ENCODE measurements at regions not wholly inside any gene's neighbourhood (a gene's known extent, or its start where the extent isn't known, plus 50 kb on each side); places are given as distances from the start of the nearest gene placed in this dataset.

DNA sequence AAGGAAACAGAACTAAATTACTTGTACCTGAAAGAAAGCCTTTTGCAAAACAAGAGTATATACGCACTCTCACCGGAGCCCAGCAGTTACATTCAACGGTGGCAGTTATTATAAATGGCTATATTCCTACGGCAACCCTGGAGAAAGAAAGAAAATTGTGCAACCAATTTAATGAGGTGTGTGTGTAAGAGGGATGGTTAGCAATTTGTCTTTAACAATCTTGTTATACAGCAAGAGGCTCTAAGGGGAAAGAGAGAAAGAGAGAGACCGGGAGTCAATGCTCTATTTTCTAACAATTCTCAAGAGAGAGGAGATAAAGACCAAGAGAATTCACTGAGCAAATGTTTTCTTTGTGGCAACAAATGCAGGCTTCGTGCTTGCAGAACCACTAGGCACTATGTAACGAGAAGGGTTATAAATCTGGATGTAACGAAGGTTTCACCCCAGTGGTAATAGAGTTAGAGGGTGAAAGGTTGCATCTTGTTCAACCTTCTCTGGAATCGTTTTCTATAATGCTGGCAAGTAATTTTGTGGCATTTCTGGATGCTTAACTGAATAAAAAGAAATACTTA is 359.1 kb upstream of the SPRED2 start:
- 51% methylated on average over 4 of the region's 9 CpGs for WGBS (ENCODE audit: insufficient coverage)
- Histone ChIP-seq H3K9me3 (replicated peaks; ENCODE audit: control insufficient read depth, low read depth, low read length) (no peaks in the 10 kb centered on the region), H3K36me3 (ENCODE audit: control insufficient read depth, insufficient read depth, low read length) (no peaks in the 10 kb centered on the region), H3K27ac (ENCODE audit: low read length) (no peak overlapping the region), H3K4me3 (ENCODE audit: low read length) (no peak overlapping the region), H3K27me3 (ENCODE audit: control insufficient read depth, insufficient read depth, low read length) (no peaks in the 10 kb centered on the region), H3K4me1 (ENCODE audit: control insufficient read depth, insufficient read depth, low read length) (no peaks in the 10 kb centered on the region)
- no peak for DNase-seq

- H3K27ac ChIP-seq (ENCODE audit: low read length) = no peak overlapping the region
- H3K9me3 ChIP-seq (replicated peaks; ENCODE audit: control insufficient read depth, low read depth, low read length) = no peaks in the 10 kb centered on the region
- no CpG with 5 or more reads among the region's 2 CpGs for WGBS (ENCODE audit: insufficient coverage)
Observed at GRCh38 chr2:65790676-65790935, 358.2 kb upstream of the SPRED2 start.

GRCh38 chr2:65789923-65790675 is 357.7 kb upstream of the SPRED2 start:
- no peaks in the 10 kb centered on the region for H3K36me3 ChIP-seq (ENCODE audit: control insufficient read depth, insufficient read depth, low read length)
- DNase-seq = no peak
- 87% methylated on average over 24 of the region's 30 CpGs for WGBS (ENCODE audit: insufficient coverage)
- no peak overlapping the region for H3K4me3 ChIP-seq (ENCODE audit: low read length)
- no peaks in the 10 kb centered on the region for H3K27me3 ChIP-seq (ENCODE audit: control insufficient read depth, insufficient read depth, low read length)
- no peak overlapping the region for H3K27ac ChIP-seq (ENCODE audit: low read length)
- H3K9me3 ChIP-seq (replicated peaks; ENCODE audit: control insufficient read depth, low read depth, low read length) = no peaks in the 10 kb centered on the region
- H3K4me1 ChIP-seq (ENCODE audit: control insufficient read depth, insufficient read depth, low read length) = no peaks in the 10 kb centered on the region

More at GRCh38 chr2:65790676-65790935, 358.2 kb upstream of the SPRED2 start:
- DNase-seq = no peak
- Histone ChIP-seq H3K36me3 (ENCODE audit: control insufficient read depth, insufficient read depth, low read length) (no peaks in the 10 kb centered on the region), H3K4me1 (ENCODE audit: control insufficient read depth, insufficient read depth, low read length) (no peaks in the 10 kb centered on the region), H3K4me3 (ENCODE audit: low read length) (no peak overlapping the region), H3K27me3 (ENCODE audit: control insufficient read depth, insufficient read depth, low read length) (no peaks in the 10 kb centered on the region)

DNA sequence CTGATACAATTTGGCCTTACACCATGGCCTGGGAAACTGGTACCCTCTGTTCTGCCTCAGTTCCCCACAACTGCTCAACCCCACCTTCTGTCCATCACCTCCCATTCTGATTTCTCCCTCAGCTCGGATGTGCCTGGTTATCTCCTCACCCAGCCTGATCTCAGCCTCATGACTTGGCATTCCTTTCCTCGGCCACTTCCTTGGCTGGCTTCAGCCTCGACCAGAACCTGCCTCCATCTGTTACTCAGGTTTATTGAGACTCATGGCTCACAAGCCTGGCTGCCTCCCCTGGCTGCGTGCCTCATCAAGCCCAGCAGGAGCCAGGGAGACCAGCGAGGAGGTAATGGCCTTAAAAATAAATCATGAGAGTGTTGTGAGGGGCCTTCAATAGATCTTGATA is 356.2 kb upstream of the SPRED2 start:
- no peak for DNase-seq
- H3K27me3 ChIP-seq (ENCODE audit: control insufficient read depth, insufficient read depth, low read length) = no peaks in the 10 kb centered on the region
- H3K4me1 ChIP-seq (ENCODE audit: control insufficient read depth, insufficient read depth, low read length) = no peaks in the 10 kb centered on the region
- H3K9me3 ChIP-seq (replicated peaks; ENCODE audit: control insufficient read depth, low read depth, low read length) = no peaks in the 10 kb centered on the region
- WGBS (ENCODE audit: insufficient coverage) = 76% methylated on average over 4 of the region's 5 CpGs
- no peak overlapping the region for H3K4me3 ChIP-seq (ENCODE audit: low read length)
- no peaks in the 10 kb centered on the region for H3K36me3 ChIP-seq (ENCODE audit: control insufficient read depth, insufficient read depth, low read length)
- no peak overlapping the region for H3K27ac ChIP-seq (ENCODE audit: low read length)

- no CpG with 5 or more reads among the region's 1 CpG for WGBS (ENCODE audit: insufficient coverage)
- H3K36me3 ChIP-seq (ENCODE audit: control insufficient read depth, insufficient read depth, low read length) = no peaks in the 10 kb centered on the region
Observed at GRCh38 chr2:65786765-65787164, 354.4 kb upstream of the SPRED2 start.

DNA sequence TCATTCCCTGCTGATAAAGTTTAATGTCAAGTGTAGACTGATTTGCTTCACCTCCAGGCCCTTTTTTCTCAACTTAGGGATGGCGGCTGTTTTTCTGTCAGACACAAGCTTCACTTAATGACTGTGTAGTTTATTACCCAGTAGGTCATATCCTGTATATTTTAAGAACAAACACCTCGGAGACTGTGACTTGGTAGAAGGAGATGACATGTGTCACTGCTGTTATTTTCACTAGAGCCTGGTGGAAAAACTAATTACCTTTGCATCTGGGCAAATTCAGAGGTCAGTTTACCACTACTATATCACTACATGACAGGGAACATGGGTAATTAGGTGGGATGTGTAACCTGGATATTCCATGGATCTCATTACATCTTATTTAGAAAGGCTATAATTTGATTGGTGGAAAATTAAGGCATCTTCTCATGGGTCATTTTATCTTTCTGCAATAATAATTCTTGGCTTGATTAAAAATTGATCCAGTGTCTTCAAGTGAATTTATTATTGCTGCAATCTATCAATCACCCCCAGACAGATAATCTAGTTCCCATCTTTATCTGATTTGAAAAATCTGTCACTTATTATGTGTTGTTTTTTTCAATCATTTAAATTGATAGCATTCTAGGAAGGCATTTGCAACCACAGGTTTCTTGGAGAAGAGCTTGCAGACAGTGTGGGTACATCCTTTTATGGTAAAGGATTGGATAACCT is 353.8 kb upstream of the SPRED2 start:
- Histone ChIP-seq H3K4me1 (ENCODE audit: control insufficient read depth, insufficient read depth, low read length) (no peaks in the 10 kb centered on the region), H3K27me3 (ENCODE audit: control insufficient read depth, insufficient read depth, low read length) (no peaks in the 10 kb centered on the region), H3K36me3 (ENCODE audit: control insufficient read depth, insufficient read depth, low read length) (no peaks in the 10 kb centered on the region), H3K27ac (ENCODE audit: low read length) (no peak overlapping the region), H3K4me3 (ENCODE audit: low read length) (no peak overlapping the region), H3K9me3 (replicated peaks; ENCODE audit: control insufficient read depth, low read depth, low read length) (no peaks in the 10 kb centered on the region)
- DNase-seq = no peak
- no CpG with 5 or more reads among the region's 2 CpGs for WGBS (ENCODE audit: insufficient coverage)

More at GRCh38 chr2:65786765-65787164, 354.4 kb upstream of the SPRED2 start:
- H3K27ac ChIP-seq (ENCODE audit: low read length) = no peak overlapping the region
- H3K4me3 ChIP-seq (ENCODE audit: low read length) = no peak overlapping the region
- no peaks in the 10 kb centered on the region for H3K4me1 ChIP-seq (ENCODE audit: control insufficient read depth, insufficient read depth, low read length)
- no peaks in the 10 kb centered on the region for H3K9me3 ChIP-seq (replicated peaks; ENCODE audit: control insufficient read depth, low read depth, low read length)
- H3K27me3 ChIP-seq (ENCODE audit: control insufficient read depth, insufficient read depth, low read length) = no peaks in the 10 kb centered on the region
- no peak for DNase-seq

- no peaks in the 10 kb centered on the region for H3K4me1 ChIP-seq (ENCODE audit: control insufficient read depth, insufficient read depth, low read length)
- DNase-seq = no peak
- no peaks in the 10 kb centered on the region for H3K27me3 ChIP-seq (ENCODE audit: control insufficient read depth, insufficient read depth, low read length)
- H3K27ac ChIP-seq (ENCODE audit: low read length) = no peak overlapping the region
- WGBS (ENCODE audit: insufficient coverage) = 94% methylated on average over 3 of the region's 5 CpGs
- H3K4me3 ChIP-seq (ENCODE audit: low read length) = no peak overlapping the region
- H3K36me3 ChIP-seq (ENCODE audit: control insufficient read depth, insufficient read depth, low read length) = no peaks in the 10 kb centered on the region
- H3K9me3 ChIP-seq (replicated peaks; ENCODE audit: control insufficient read depth, low read depth, low read length) = no peaks in the 10 kb centered on the region
Observed at GRCh38 chr2:65782996-65783650, 350.7 kb upstream of the SPRED2 start.

DNA sequence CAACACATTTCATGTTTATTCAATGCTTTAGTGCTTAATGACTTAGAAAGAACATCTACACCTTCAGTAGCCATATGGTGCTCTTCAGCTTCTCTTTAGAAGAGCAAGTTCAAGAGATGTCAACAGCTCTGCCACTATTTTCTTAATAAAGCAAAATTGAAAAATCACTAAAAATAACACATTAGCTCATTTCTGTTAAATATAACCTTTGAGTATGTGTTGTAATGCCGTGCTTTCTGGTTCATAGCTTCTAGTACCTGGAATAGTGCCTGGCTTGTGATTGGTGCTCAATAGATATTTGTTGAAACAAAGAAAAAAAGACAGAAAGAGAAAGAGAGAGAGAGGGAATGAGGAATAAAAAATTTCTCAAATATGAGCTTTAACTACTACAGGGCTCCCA is 349.8 kb upstream of the SPRED2 start:
- no peaks in the 10 kb centered on the region for H3K36me3 ChIP-seq (ENCODE audit: control insufficient read depth, insufficient read depth, low read length)
- no peaks in the 10 kb centered on the region for H3K27me3 ChIP-seq (ENCODE audit: control insufficient read depth, insufficient read depth, low read length)
- WGBS (ENCODE audit: insufficient coverage) = no CpG with 5 or more reads among the region's 1 CpG
- DNase-seq = no peak
- H3K9me3 ChIP-seq (replicated peaks; ENCODE audit: control insufficient read depth, low read depth, low read length) = no peaks in the 10 kb centered on the region
- H3K27ac ChIP-seq (ENCODE audit: low read length) = no peak overlapping the region
- no peak overlapping the region for H3K4me3 ChIP-seq (ENCODE audit: low read length)
- no peaks in the 10 kb centered on the region for H3K4me1 ChIP-seq (ENCODE audit: control insufficient read depth, insufficient read depth, low read length)

DNA sequence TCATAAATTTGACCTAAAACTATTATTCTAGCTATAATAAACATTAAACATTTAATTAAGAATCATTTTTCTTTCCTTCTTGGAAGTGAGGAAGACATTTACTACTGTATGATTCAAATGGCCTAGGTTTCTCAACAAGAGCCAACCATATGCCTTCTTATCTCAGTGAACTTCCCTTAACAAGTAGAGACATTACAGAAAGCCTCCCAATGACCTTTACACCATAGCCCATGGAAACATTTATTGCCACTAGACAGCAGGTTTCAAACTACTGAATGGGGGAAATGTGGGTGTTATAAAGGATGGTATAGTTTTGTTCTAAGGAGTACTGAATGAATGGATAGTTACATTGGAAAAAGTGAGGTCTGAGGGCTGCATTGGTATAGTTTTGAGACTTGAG is 349.4 kb upstream of the SPRED2 start:
- DNase-seq = no peak
- H3K4me1 ChIP-seq (ENCODE audit: control insufficient read depth, insufficient read depth, low read length) = no peaks in the 10 kb centered on the region

GRCh38 chr2:65779021-65779420 is 346.6 kb upstream of the SPRED2 start:
- Histone ChIP-seq H3K27ac (ENCODE audit: low read length) (no peak overlapping the region), H3K9me3 (replicated peaks; ENCODE audit: control insufficient read depth, low read depth, low read length) (no peaks in the 10 kb centered on the region), H3K36me3 (ENCODE audit: control insufficient read depth, insufficient read depth, low read length) (no peaks in the 10 kb centered on the region), H3K27me3 (ENCODE audit: control insufficient read depth, insufficient read depth, low read length) (no peaks in the 10 kb centered on the region), H3K4me3 (ENCODE audit: low read length) (no peak overlapping the region), H3K4me1 (ENCODE audit: control insufficient read depth, insufficient read depth, low read length) (no peaks in the 10 kb centered on the region)
- 44% methylated on average over 1 of the region's 1 CpG for WGBS (ENCODE audit: insufficient coverage)
- no peak for DNase-seq

More for the DNA sequence above, 349.4 kb upstream of the SPRED2 start:
- Histone ChIP-seq H3K9me3 (replicated peaks; ENCODE audit: control insufficient read depth, low read depth, low read length) (no peaks in the 10 kb centered on the region), H3K27me3 (ENCODE audit: control insufficient read depth, insufficient read depth, low read length) (no peaks in the 10 kb centered on the region), H3K27ac (ENCODE audit: low read length) (no peak overlapping the region), H3K4me3 (ENCODE audit: low read length) (no peak overlapping the region), H3K36me3 (ENCODE audit: control insufficient read depth, insufficient read depth, low read length) (no peaks in the 10 kb centered on the region)

All from muscle of leg (tissue), 3 donors.